ENCODE measurements at regions not wholly inside any gene's neighbourhood (a gene's known extent, or its start where the extent isn't known, plus 50 kb on each side); places are given as distances from the start of the nearest gene placed in this dataset.

- TF ChIP-seq CHD7 (IDR thresholded peaks at IDR 0.05; ENCODE audit: insufficient replicate concordance, low read length): no peak
These were observed 118.2 kb upstream of the BLID start (continued) for GRCh38 chr11:122234257-122234656.

All from H1 (cell line).